OCI-LY7 (cell line): ENCODE measurements at regions not wholly inside any gene's neighbourhood (a gene's known extent, or its start where the extent isn't known, plus 50 kb on each side); places are given as distances from the start of the nearest gene placed in this dataset.

Source experiments
- BruUV-seq: library from RNA; stranded (reverse); fragments of 400-500 nt; replicated peaks from 2 replicates; lab custom pipeline; 2021; lab: Mats Ljungman, UMichigan
- CTCF ChIA-PET: fragments of 300-600 bp; sonication (Branson Sonifier 250); formaldehyde crosslinking; loops from one replicate; lab custom pipeline; 2022; ENCODE audit warnings: antibody characterized with exemption; ENCODE audit not compliant: unreplicated experiment; lab: Charles Lee
- POLR2A ChIA-PET: fragments of 300-600 bp; sonication (Branson Sonifier 250); formaldehyde crosslinking; loops from one replicate; lab custom pipeline; 2022; ENCODE audit warnings: antibody characterized with exemption; lab: Charles Lee
- DNase-seq: peaks from one replicate; pipeline ENCODE4 v3.0.0-alpha.2; 2015; ENCODE audit warnings: low spot score
- H2AFZ ChIP-seq: fragments of 200-600 bp; sonication (generic), shearing (Covaris generic); 2 replicates; pipeline ENCODE4 v1.6.1; 2014; ENCODE audit warnings: mild to moderate bottlenecking, antibody characterized with exemption, low read length, moderate library complexity
- H3K27ac ChIP-seq: fragments of 200-600 bp; sonication (generic); 2 replicates; pipeline ENCODE4 v1.5.1; 2014; ENCODE audit warnings: mixed run types, low read depth, mild to moderate bottlenecking, moderate library complexity, low read length, inconsistent platforms; ENCODE audit not compliant: poor library complexity, severe bottlenecking
- H3K36me3 ChIP-seq: fragments of 200-600 bp; sonication (generic); 2 replicates; pipeline ENCODE4 v1.6.1; 2014; ENCODE audit warnings: mild to moderate bottlenecking, antibody characterized with exemption, low read length, moderate library complexity, mixed read lengths; ENCODE audit not compliant: insufficient read depth
- H3K4me1 ChIP-seq: fragments of 200-600 bp; sonication (generic); 2 replicates; pipeline ENCODE4 v1.5.1; 2014; ENCODE audit warnings: mild to moderate bottlenecking, low read length; ENCODE audit not compliant: insufficient read depth, poor library complexity, severe bottlenecking
- H3K4me2 ChIP-seq: fragments of 200-600 bp; sonication (generic); 2 replicates; pipeline ENCODE4 v1.6.1; 2014; ENCODE audit warnings: mild to moderate bottlenecking, low read length
- H3K4me3 ChIP-seq: fragments of 200-600 bp; sonication (generic); 2 replicates; pipeline ENCODE4 v1.5.1; 2014; ENCODE audit warnings: mild to moderate bottlenecking, low read depth, low read length; ENCODE audit not compliant: poor library complexity, severe bottlenecking
- H3K79me2 ChIP-seq: fragments of 200-600 bp; sonication (generic); 2 replicates; pipeline ENCODE4 v1.6.1; 2016; ENCODE audit warnings: low read depth, mild to moderate bottlenecking, low read length, moderate library complexity, mixed read lengths; ENCODE audit not compliant: insufficient read depth
- H3K9me2 ChIP-seq: fragments of 200-600 bp; sonication (generic); 2 replicates; pipeline ENCODE4 v1.6.1; 2016; ENCODE audit warnings: mild to moderate bottlenecking, low read length, mixed read lengths; ENCODE audit not compliant: insufficient read depth
- H3K9me3 ChIP-seq: fragments of 200-600 bp; sonication (generic); 2 replicates; pipeline ENCODE4 v1.6.1; 2014; ENCODE audit warnings: mild to moderate bottlenecking, mixed run types, low read length, mixed read lengths
- H4K20me1 ChIP-seq: fragments of 200-600 bp; sonication (generic); 2 replicates; pipeline ENCODE4 v1.6.1; 2014; ENCODE audit warnings: mild to moderate bottlenecking, antibody characterized with exemption, low read length, moderate library complexity, mixed read lengths; ENCODE audit not compliant: insufficient read depth
- EZH2phosphoT487 ChIP-seq: fragments of 200-600 bp; sonication (generic); IDR thresholded peaks from 2 replicates; pipeline ENCODE4 v1.6.1; 2018; ENCODE audit warnings: low read depth, borderline replicate concordance, mild to moderate bottlenecking, mixed run types, antibody characterized with exemption, low read length, moderate library complexity, mixed read lengths
- intact Hi-C: fragments of 100-400 bp; cut with micrococcal nuclease; formaldehyde crosslinking; loops from one replicate; pipeline ENCODE4 v1.10.0; 2022; ENCODE audit not compliant: unreplicated experiment
- TF ChIP-seq, protein P1 (sequence below): fragments of 200-600 bp; sonication (generic); conservative IDR thresholded peaks from 2 replicates; pipeline ENCODE4 v1.5.1; 2014; ENCODE audit warnings: mild to moderate bottlenecking, antibody characterized with exemption, low read length, moderate library complexity, mixed read lengths

GRCh38 chr6:134596191-134596590 lies 278.3 kb upstream of the SGK1 start:
- ChIA-PET POLR2A (interaction anchor here (0.5 to 1.0 kb wide), 2 partner anchors 159 to 1588 kb away, joined by 3 to 4 read pairs; no protein-coding TSS in a partner anchor), CTCF (no interaction called here)
- intact Hi-C loops = no loop called here
- no peak overlapping the region for H3K4me2 ChIP-seq
- H3K9me2 ChIP-seq = no peaks in the 10 kb centered on the region
- no peak for TF ChIP-seq EZH2phosphoT487
- TF ChIP-seq, protein P1, sequence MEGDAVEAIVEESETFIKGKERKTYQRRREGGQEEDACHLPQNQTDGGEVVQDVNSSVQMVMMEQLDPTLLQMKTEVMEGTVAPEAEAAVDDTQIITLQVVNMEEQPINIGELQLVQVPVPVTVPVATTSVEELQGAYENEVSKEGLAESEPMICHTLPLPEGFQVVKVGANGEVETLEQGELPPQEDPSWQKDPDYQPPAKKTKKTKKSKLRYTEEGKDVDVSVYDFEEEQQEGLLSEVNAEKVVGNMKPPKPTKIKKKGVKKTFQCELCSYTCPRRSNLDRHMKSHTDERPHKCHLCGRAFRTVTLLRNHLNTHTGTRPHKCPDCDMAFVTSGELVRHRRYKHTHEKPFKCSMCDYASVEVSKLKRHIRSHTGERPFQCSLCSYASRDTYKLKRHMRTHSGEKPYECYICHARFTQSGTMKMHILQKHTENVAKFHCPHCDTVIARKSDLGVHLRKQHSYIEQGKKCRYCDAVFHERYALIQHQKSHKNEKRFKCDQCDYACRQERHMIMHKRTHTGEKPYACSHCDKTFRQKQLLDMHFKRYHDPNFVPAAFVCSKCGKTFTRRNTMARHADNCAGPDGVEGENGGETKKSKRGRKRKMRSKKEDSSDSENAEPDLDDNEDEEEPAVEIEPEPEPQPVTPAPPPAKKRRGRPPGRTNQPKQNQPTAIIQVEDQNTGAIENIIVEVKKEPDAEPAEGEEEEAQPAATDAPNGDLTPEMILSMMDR = no peak
- no peak for DNase-seq
- no peaks in the 10 kb centered on the region for H3K9me3 ChIP-seq
- no peaks in the 10 kb centered on the region for H3K36me3 ChIP-seq
- H2AFZ ChIP-seq = no peak overlapping the region
- no peaks in the 10 kb centered on the region for H4K20me1 ChIP-seq
- no TSS peak for BruUV-seq
- H3K4me3 ChIP-seq = no peak overlapping the region
- H3K4me1 ChIP-seq = no peaks in the 10 kb centered on the region
- no peaks in the 10 kb centered on the region for H3K79me2 ChIP-seq
- H3K27ac ChIP-seq = no peak overlapping the region

DNA sequence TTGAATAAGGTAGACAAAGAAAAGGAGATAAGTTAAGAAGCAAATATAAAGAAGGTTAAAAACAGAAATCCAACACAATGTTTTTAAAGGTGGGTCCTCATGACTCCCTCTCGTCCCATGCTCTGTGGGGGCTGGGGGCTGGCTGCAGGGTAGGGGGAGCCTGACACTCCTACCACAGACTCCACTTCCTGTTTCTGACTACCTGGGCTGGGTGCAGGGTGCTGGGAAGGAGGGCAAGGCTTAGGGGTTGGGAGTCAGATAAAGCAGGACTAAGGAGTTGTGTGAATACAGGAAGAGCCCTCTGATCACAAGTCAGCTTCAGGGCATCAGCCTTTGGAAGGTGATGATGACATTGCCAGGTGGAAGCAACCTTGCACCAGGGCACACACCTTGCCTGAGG lies 277.0 kb upstream of the SGK1 start:
- H4K20me1 ChIP-seq = no peaks in the 10 kb centered on the region
- POLR2A ChIA-PET = no interaction called here
- CTCF ChIA-PET = interaction anchor here (0.6 kb wide), 1 partner anchor 12 kb away, joined by 3 read pairs; no protein-coding TSS in a partner anchor
- no peaks in the 10 kb centered on the region for H3K79me2 ChIP-seq
- H3K4me3 ChIP-seq = no peak overlapping the region
- H3K9me3 ChIP-seq = no peaks in the 10 kb centered on the region
- BruUV-seq = no TSS peak
- H3K36me3 ChIP-seq = no peaks in the 10 kb centered on the region
- H3K4me1 ChIP-seq = no peaks in the 10 kb centered on the region
- H3K9me2 ChIP-seq = no peaks in the 10 kb centered on the region
- no peak overlapping the region for H2AFZ ChIP-seq
- TF ChIP-seq, protein P1 = no peak
- TF ChIP-seq EZH2phosphoT487 = no peak
- H3K4me2 ChIP-seq = no peak overlapping the region
- intact Hi-C loops = no loop called here
- no peak overlapping the region for H3K27ac ChIP-seq
- DNase-seq = no peak

- H3K4me3 ChIP-seq = no peak overlapping the region
- H2AFZ ChIP-seq = no peak overlapping the region
- no peak for DNase-seq
- H3K9me2 ChIP-seq = no peaks in the 10 kb centered on the region
- no peaks in the 10 kb centered on the region for H3K9me3 ChIP-seq
- no peaks in the 10 kb centered on the region for H3K36me3 ChIP-seq
- H4K20me1 ChIP-seq = no peaks in the 10 kb centered on the region
- H3K4me2 ChIP-seq = no peak overlapping the region
- ChIA-PET POLR2A (no interaction called here), CTCF (no interaction called here)
- no peak overlapping the region for H3K27ac ChIP-seq
- no peaks in the 10 kb centered on the region for H3K4me1 ChIP-seq
- no TSS peak for BruUV-seq
- intact Hi-C loops = no loop called here
- no peaks in the 10 kb centered on the region for H3K79me2 ChIP-seq
- no peak for TF ChIP-seq EZH2phosphoT487
- TF ChIP-seq, protein P1 = no peak
Observed at GRCh38 chr6:134593887-134594286, 276.0 kb upstream of the SGK1 start.
